ENCODE measurements at regions not wholly inside any gene's neighbourhood (a gene's known extent, or its start where the extent isn't known, plus 50 kb on each side); places are given as distances from the start of the nearest gene placed in this dataset.

DNA sequence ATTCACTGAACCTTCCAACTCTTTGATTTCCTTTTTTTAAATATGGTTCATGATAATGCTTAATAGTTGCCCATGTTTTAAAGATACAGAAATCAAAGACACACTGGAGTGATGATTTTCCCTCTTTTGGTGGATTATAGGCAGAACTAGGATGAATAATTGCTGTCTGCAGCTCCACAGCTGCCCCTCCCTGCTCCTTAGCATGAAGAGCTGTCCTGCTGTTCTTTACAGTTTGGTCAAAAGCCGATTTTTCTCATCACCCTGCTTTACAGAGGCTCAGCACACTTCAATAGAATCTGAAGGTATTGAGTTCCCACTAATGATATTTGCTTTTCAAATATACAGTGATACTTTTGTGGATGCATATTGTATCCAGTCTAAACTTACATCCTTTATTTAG is 202.6 kb downstream of the AASDHPPT start:
- no peaks in the 10 kb centered on the region; the same call in 1 of the 2 replicates for H3K9me3 ChIP-seq (ENCODE audit: control insufficient read depth, insufficient read depth, low read depth, low read length)
- POLR2A ChIA-PET = no interaction called here
- CTCF ChIA-PET = no interaction called here
- H3K27me3 ChIP-seq (ENCODE audit: control insufficient read depth, insufficient read depth, low read length) = no peaks in the 10 kb centered on the region
- no TSS peak for BruUV-seq (replicated peaks)
- intact Hi-C loops (cut with micrococcal nuclease; ENCODE audit: unreplicated experiment) = no loop called here
- H3K4me3 ChIP-seq (ENCODE audit: low read depth in 2 of 2, low read length in 2 of 2) = no peak overlapping the region
- TF ChIP-seq, protein P1, sequence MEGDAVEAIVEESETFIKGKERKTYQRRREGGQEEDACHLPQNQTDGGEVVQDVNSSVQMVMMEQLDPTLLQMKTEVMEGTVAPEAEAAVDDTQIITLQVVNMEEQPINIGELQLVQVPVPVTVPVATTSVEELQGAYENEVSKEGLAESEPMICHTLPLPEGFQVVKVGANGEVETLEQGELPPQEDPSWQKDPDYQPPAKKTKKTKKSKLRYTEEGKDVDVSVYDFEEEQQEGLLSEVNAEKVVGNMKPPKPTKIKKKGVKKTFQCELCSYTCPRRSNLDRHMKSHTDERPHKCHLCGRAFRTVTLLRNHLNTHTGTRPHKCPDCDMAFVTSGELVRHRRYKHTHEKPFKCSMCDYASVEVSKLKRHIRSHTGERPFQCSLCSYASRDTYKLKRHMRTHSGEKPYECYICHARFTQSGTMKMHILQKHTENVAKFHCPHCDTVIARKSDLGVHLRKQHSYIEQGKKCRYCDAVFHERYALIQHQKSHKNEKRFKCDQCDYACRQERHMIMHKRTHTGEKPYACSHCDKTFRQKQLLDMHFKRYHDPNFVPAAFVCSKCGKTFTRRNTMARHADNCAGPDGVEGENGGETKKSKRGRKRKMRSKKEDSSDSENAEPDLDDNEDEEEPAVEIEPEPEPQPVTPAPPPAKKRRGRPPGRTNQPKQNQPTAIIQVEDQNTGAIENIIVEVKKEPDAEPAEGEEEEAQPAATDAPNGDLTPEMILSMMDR (IDR thresholded peaks at IDR 0.05) = no peak
- TF ChIP-seq SIN3A (IDR thresholded peaks at IDR 0.05; ENCODE audit: borderline replicate concordance, insufficient read depth, low read depth, low read length) (no peak), TCF7L2 (IDR thresholded peaks at IDR 0.05; ENCODE audit: low read depth, low read length) (no peak), POLR2AphosphoS5 (IDR thresholded peaks at IDR 0.05; ENCODE audit: low read depth, low read length) (no peak)
- no peaks in the 10 kb centered on the region for H3K36me3 ChIP-seq (ENCODE audit: control insufficient read depth, insufficient read depth, low read length)
- DNase-seq (ENCODE audit: low read depth, low spot score) = no peak
- H3K4me1 ChIP-seq (ENCODE audit: control insufficient read depth, insufficient read depth, low read length) = no peaks in the 10 kb centered on the region
- no peak for ATAC-seq
- H3K27ac ChIP-seq (ENCODE audit: low read length) = no peak overlapping the region
- in situ Hi-C loops (cut with HindIII; ENCODE audit: low pct_unique_long_range_greater_than_20kb, low sequenced_read_pairs) = no loop called here

DNA sequence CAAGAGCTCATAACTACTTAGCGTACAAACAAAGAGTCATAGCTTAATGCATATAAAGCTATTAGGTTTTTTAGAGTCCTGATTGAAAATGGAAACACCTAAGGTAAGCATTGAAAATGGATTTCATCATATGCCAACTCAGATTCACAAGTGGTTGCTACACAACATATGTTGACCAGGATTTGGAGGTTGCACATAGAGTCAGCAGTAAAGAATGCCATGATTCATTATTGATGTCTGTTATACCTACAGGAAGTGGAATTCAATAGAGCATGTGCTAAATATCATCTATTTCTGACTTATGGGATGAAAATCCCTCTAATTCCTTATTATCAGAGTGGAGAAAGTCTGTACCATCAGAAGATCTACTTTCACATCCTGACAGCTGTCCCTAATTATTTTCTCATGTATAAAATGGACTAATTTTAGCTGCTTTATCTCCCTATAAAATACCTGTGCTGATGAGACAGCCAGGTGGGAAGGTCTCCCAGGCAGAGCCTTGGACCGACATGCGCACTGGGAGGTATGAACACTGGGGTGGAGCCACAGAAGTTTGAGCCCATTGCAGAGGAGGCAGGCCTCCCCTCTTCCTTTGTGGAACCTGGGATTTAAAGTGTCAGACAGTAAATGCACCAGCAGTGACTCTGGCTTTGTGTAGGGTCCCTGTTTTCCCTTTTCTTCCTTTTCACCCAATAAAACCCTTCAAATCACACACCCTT is 204.2 kb downstream of the AASDHPPT start:
- POLR2A ChIA-PET = no interaction called here

More for the DNA sequence above, 204.2 kb downstream of the AASDHPPT start:
- H3K36me3 ChIP-seq (ENCODE audit: control insufficient read depth, insufficient read depth, low read length) = no peaks in the 10 kb centered on the region
- peak; percentile 66; the same call in 1 of the 2 replicates for ATAC-seq
- no peak overlapping the region for H3K27ac ChIP-seq (ENCODE audit: low read length)
- peak; percentile 63 for DNase-seq (ENCODE audit: low read depth, low spot score)
- no peaks in the 10 kb centered on the region for H3K27me3 ChIP-seq (ENCODE audit: control insufficient read depth, insufficient read depth, low read length)
- H3K9me3 ChIP-seq (ENCODE audit: control insufficient read depth, insufficient read depth, low read depth, low read length) = no peaks in the 10 kb centered on the region; the same call in 1 of the 2 replicates
- intact Hi-C loops (cut with micrococcal nuclease; ENCODE audit: unreplicated experiment) (no loop called here), in situ Hi-C loops (cut with HindIII; ENCODE audit: low pct_unique_long_range_greater_than_20kb, low sequenced_read_pairs) (no loop called here)
- no peaks in the 10 kb centered on the region for H3K4me1 ChIP-seq (ENCODE audit: control insufficient read depth, insufficient read depth, low read length)
- no peak for TF ChIP-seq SIN3A (IDR thresholded peaks at IDR 0.05; ENCODE audit: borderline replicate concordance, insufficient read depth, low read depth, low read length)
- TF ChIP-seq, protein P1 (IDR thresholded peaks at IDR 0.05) = no peak
- TF ChIP-seq, protein P2, sequence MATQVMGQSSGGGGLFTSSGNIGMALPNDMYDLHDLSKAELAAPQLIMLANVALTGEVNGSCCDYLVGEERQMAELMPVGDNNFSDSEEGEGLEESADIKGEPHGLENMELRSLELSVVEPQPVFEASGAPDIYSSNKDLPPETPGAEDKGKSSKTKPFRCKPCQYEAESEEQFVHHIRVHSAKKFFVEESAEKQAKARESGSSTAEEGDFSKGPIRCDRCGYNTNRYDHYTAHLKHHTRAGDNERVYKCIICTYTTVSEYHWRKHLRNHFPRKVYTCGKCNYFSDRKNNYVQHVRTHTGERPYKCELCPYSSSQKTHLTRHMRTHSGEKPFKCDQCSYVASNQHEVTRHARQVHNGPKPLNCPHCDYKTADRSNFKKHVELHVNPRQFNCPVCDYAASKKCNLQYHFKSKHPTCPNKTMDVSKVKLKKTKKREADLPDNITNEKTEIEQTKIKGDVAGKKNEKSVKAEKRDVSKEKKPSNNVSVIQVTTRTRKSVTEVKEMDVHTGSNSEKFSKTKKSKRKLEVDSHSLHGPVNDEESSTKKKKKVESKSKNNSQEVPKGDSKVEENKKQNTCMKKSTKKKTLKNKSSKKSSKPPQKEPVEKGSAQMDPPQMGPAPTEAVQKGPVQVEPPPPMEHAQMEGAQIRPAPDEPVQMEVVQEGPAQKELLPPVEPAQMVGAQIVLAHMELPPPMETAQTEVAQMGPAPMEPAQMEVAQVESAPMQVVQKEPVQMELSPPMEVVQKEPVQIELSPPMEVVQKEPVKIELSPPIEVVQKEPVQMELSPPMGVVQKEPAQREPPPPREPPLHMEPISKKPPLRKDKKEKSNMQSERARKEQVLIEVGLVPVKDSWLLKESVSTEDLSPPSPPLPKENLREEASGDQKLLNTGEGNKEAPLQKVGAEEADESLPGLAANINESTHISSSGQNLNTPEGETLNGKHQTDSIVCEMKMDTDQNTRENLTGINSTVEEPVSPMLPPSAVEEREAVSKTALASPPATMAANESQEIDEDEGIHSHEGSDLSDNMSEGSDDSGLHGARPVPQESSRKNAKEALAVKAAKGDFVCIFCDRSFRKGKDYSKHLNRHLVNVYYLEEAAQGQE (IDR thresholded peaks at IDR 0.05; ENCODE audit: insufficient read depth in 1 of 2, low read depth in 2 of 2, low read length in 1 of 2) = no peak
- TF ChIP-seq TCF7L2 (IDR thresholded peaks at IDR 0.05; ENCODE audit: low read depth, low read length) = no peak
- TF ChIP-seq POLR2AphosphoS5 (IDR thresholded peaks at IDR 0.05; ENCODE audit: low read depth, low read length) = no peak
- CTCF ChIA-PET = no interaction called here
- no TSS peak for BruUV-seq (replicated peaks)
- H3K4me3 ChIP-seq (ENCODE audit: low read depth in 2 of 2, low read length in 2 of 2) = no peak overlapping the region
